ENCODE measurements at regions not wholly inside any gene's neighbourhood (a gene's known extent, or its start where the extent isn't known, plus 50 kb on each side); places are given as distances from the start of the nearest gene placed in this dataset.

DNA sequence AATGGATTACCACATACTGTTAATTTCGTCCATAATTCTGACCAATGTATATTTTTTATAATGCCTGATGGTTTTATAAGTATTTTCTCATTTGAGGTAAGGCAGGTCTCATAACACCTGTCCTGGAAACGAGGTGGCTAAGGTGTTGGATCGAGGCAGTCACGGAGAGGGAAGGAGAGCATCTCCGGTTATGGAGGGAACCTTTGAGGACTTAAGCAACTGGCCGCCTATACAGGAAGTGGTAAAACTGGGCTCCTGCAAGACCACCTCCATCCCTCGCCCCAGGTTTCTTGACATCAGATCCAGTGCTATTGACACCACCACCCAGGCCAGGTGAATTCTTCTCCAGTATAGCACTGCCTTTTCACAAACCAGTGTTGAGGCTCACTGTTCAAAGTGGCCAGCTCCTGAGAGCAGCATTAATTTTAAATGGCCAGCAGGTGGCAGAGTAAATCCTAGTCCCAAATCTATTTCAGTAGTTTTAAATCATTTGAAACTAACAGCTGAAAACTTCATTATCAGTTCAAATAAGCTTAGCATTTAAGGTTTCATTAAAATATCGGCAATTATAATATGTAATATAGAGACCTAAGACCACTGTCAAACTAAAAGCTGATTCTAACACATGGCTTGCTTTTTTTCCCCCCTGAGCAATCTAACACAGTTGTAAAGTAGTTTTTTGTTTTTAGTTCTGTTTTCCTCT is 100.8 kb downstream of the PPM1A start:
- peak; percentile 11 to 61 for DNase-seq

DNA sequence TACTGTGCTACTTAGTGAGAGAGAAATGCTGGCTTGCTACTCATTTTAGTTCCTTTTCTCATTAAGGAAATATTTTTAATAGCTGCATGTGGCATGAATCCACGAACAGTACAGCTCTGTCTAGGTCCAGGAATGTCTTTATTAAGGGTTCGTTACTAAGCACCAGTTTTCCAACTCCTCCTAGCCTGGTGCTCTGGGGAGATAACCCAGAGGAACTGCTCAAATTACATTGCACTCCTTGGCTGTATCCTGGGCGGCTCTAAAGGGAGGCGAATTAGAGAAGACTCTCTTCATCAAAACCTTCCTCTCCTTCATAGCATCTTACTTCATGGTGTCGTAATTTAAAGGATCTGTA is 101.3 kb downstream of the PPM1A start:
- DNase-seq: no peak

- DNase-seq: no peak
These were observed 104.4 kb downstream of the PPM1A start for GRCh38 chr14:60353420-60353819.

DNA sequence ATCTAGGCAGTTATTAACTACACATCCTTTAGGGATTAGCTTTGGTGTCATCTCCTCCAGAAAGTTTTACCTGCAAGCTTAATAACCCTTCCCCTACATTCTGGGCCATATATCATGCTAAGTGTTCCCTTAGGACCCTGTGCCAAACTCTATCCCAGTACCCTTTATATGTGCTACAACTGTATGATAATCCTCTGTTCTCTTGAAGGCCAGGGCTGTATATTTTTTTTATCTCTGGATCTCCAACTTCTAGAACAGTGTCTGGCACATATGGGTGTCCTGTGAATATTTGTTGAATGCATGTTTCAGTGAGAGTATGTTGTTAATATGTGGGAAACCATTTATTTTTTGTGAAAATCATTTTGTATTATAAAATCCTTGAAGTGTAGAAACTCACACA is 106.7 kb downstream of the PPM1A start:
- DNase-seq: no peak

- no peak for DNase-seq
These were observed 107.4 kb downstream of the PPM1A start for GRCh38 chr14:60356386-60356785.

DNA sequence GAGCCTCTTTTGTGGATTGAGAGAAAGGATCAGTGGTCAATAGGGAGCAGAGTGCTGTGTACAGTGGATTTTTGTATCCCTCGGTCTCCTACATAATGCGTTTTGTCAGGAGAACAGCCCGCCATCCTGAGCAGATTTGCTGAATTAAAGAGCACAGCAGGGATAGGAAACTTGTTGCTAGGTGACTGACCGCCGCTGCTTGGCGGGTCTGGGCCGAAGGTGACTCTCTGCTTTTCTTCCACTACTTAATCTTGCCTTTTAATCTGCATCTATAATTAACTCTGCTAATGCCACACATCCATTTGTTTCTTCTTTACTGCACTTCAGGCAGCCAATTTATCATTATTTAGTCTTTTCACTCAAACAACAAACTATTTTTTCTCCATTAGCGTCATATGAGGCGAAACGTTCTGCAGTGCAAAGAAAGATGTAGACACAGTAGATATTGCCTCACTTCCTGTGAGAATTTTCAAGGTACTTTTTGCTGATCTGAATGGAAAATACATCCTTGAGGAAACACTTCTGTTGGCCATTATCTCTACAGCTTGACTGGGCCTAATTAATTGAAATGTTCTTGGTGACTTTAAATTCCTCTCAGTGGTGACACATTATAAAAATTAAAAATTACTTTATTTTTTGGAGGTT is 108.0 kb downstream of the PPM1A start:
- no peak for DNase-seq

GRCh38 chr14:60357551-60358149 is 108.6 kb downstream of the PPM1A start:
- DNase-seq: no peak

DNA sequence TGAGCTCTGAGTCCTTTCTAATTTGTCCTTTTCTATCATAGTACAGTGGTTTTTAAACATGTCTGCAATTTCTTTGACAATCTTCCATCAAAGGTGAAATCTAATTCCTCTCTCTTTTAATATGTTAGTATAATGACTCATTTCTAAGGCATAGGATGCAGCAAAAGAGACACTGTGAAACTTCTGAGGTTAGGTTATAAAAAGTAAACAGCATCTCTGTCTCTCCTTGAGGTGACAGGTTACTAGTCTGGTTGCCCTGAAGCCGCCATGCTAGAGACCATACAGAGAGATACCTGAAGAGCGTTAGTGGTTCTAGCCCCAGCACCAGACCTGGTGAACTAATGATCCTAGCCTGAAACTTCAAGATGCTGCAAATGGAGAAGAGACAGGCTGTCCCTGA is 114.3 kb downstream of the PPM1A start:
- no peak for DNase-seq

DNA sequence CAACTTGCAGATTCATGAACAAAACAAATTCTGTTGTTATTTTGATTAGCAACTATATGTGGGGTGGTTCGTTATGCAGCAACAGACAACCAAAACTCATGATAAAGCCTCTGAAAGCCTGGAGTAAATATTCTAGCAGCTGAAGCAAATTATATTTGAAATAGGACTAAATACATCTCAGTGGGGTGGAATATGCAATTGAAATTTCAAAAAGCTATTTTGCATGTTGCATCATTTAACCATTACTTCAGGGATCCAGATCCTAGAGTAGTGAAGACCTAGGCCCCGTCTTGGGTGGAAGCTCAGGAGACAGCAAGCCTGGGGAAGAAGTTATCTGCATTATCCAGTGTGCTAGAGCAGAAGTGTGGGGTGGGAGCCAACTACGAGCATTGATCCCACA is 114.7 kb downstream of the PPM1A start:
- no peak for DNase-seq

DNA sequence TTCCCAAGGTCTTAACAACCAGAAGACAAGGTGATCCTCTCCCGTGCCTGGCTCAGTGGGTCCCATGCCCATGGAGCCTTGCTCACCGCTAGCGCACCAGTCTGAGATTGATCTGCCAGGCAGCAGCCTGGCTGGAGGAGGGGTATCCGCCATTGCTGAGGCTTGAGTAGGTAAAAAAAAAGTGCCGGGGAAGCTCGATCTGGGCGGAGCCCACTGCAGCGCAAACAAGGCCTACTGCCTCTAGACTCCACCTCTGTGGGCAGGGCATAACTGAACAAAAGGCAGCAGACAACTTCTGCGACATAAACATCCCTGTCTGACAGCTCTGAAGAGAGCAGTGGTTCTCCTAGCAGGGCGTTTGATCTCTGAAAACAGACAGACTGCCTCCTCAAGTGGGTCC is 104.0 kb downstream of the C14orf39 start:
- DNase-seq: no peak

Measured in inflammatory macrophage treated with lipopolysaccharide for 1 hour (primary cell).